Type B pancreatic cell (in vitro differentiated cells): ENCODE measurements at regions not wholly inside any gene's neighbourhood (a gene's known extent, or its start where the extent isn't known, plus 50 kb on each side); places are given as distances from the start of the nearest gene placed in this dataset.

Experiments used
- DNase-seq: peaks from one replicate; pipeline ENCODE4 v3.0.0; 2021; ENCODE audit warnings: mixed read lengths; ENCODE audit not compliant: unreplicated experiment; ENCODE audit errors: extremely low spot score
- H3K27ac Mint-ChIP-seq: 2 replicates; pipeline ENCODE4 v1.8.0; 2021; ENCODE audit warnings: mild to moderate bottlenecking, mixed read lengths
- H3K27me3 Mint-ChIP-seq: 2 replicates; pipeline ENCODE4 v1.8.0; 2021; ENCODE audit warnings: mixed read lengths
- H3K36me3 Mint-ChIP-seq: 2 replicates; pipeline ENCODE4 v1.8.0; 2021; ENCODE audit warnings: mixed read lengths
- H3K4me1 Mint-ChIP-seq: one replicate; pipeline ENCODE4 v1.8.0; 2021; ENCODE audit warnings: mixed read lengths; ENCODE audit not compliant: unreplicated experiment
- H3K4me3 Mint-ChIP-seq: 2 replicates; pipeline ENCODE4 v1.8.0; 2021; ENCODE audit warnings: mild to moderate bottlenecking, mixed read lengths
- H3K9me3 Mint-ChIP-seq: 2 replicates; pipeline ENCODE4 v1.8.0; 2021; ENCODE audit warnings: mixed read lengths
- CTCF ChIP-seq: fragments of 200-600 bp; sonication (generic); conservative IDR thresholded peaks from 2 replicates; pipeline ENCODE4 v1.5.0; 2021; ENCODE audit warnings: antibody characterized with exemption, mild to moderate bottlenecking

- Mint-ChIP-seq H3K9me3 (no peaks in the 10 kb centered on the region), H3K27me3 (no peaks in the 10 kb centered on the region), H3K4me3 (no peak overlapping the region), H3K27ac (no peak overlapping the region), H3K4me1 (no peaks in the 10 kb centered on the region), H3K36me3 (no peaks in the 10 kb centered on the region)
- no peak for DNase-seq
- TF ChIP-seq CTCF: no peak
Measured at GRCh38 chr3:86739244-86739643, 251.7 kb downstream of the VGLL3 start.

DNA sequence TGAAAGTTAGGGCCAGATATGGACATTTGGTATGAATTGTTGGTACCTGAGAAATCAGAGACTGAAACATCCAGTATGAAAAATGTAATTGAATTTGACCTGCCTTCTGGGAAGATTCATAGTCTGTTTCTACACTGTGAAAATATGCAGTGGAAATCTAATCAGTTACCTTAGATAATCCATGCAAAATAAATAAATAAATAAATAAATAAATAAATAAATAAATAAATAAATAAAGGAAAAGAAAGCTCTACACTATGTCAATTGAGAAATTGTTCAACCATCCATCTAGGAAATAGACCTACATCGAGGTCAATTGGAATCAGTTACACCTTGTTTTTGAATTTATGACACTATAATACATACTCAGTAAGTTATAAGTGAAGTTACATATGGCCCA, 252.3 kb downstream of the VGLL3 start:
- H3K4me3 Mint-ChIP-seq: no peak overlapping the region
- TF ChIP-seq CTCF: no peak
- no peaks in the 10 kb centered on the region for H3K27me3 Mint-ChIP-seq
- no peaks in the 10 kb centered on the region for H3K4me1 Mint-ChIP-seq
- no peaks in the 10 kb centered on the region for H3K36me3 Mint-ChIP-seq
- no peaks in the 10 kb centered on the region for H3K9me3 Mint-ChIP-seq
- no peak for DNase-seq
- no peak overlapping the region for H3K27ac Mint-ChIP-seq

GRCh38 chr3:86737517-86737916, 253.4 kb downstream of the VGLL3 start:
- Mint-ChIP-seq H3K4me1 (no peaks in the 10 kb centered on the region), H3K27me3 (no peaks in the 10 kb centered on the region), H3K36me3 (no peaks in the 10 kb centered on the region), H3K27ac (no peak overlapping the region), H3K4me3 (no peak overlapping the region), H3K9me3 (no peaks in the 10 kb centered on the region)
- no peak for DNase-seq
- TF ChIP-seq CTCF: no peak

GRCh38 chr3:86733257-86733656, 257.7 kb downstream of the VGLL3 start:
- no peak for TF ChIP-seq CTCF
- H3K27me3 Mint-ChIP-seq: no peaks in the 10 kb centered on the region
- H3K27ac Mint-ChIP-seq: no peak overlapping the region
- DNase-seq: no peak
- H3K4me3 Mint-ChIP-seq: no peak overlapping the region
- no peaks in the 10 kb centered on the region for H3K9me3 Mint-ChIP-seq
- no peaks in the 10 kb centered on the region for H3K36me3 Mint-ChIP-seq
- H3K4me1 Mint-ChIP-seq: no peaks in the 10 kb centered on the region

- H3K9me3 Mint-ChIP-seq: no peaks in the 10 kb centered on the region
- H3K4me3 Mint-ChIP-seq: no peak overlapping the region
- no peak overlapping the region for H3K27ac Mint-ChIP-seq
- TF ChIP-seq CTCF: no peak
- H3K36me3 Mint-ChIP-seq: no peaks in the 10 kb centered on the region
- H3K4me1 Mint-ChIP-seq: no peaks in the 10 kb centered on the region
- no peaks in the 10 kb centered on the region for H3K27me3 Mint-ChIP-seq
- DNase-seq: no peak
Measured at GRCh38 chr3:86731501-86731901, 259.4 kb downstream of the VGLL3 start.

DNA sequence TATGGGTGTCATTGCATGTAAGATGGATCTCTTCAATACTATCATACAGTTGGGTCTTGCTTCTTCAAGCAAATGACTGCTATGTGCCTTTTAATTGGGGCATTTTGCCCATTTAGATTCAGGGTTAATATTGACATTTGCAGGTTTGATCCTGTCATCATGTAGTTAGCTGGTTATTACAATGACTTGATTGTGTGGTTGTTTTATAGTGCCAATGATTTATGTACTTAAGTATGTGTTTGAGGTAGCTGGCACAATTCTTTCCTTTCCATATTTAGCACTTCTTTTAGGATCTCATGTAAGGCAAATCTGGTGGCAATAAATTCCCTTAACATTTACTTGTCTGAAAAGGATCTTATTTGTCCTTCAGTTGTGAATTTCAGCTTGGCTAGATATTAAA, 267.5 kb downstream of the VGLL3 start:
- H3K4me1 Mint-ChIP-seq: no peaks in the 10 kb centered on the region
- DNase-seq: no peak
- no peaks in the 10 kb centered on the region for H3K36me3 Mint-ChIP-seq
- H3K4me3 Mint-ChIP-seq: no peak overlapping the region
- H3K27ac Mint-ChIP-seq: no peak overlapping the region
- no peak for TF ChIP-seq CTCF
- no peaks in the 10 kb centered on the region for H3K9me3 Mint-ChIP-seq
- H3K27me3 Mint-ChIP-seq: no peaks in the 10 kb centered on the region
